GM23338 (cell line): ENCODE measurements at regions not wholly inside any gene's neighbourhood (a gene's known extent, or its start where the extent isn't known, plus 50 kb on each side); places are given as distances from the start of the nearest gene placed in this dataset.
A peak's percentile ranks its signal among the peaks of the same experiment; 100 is the strongest.

ENCODE experiments used
- ATAC-seq: fragments of 200-7000 bp; cut with Tn5 transposase; 3 replicates; pipeline ENCODE4 v1.9.1; 2020
- DNase-seq: peaks from one replicate; pipeline ENCODE4 v3.0.0-alpha.2; 2015; ENCODE audit warnings: low spot score
- H2AFZ ChIP-seq: fragments of 200-600 bp; sonication (generic); 2 replicates; pipeline ENCODE4 v1.8.0; 2016; ENCODE audit warnings: antibody characterized with exemption, mild to moderate bottlenecking, moderate library complexity
- H3F3A ChIP-seq: fragments of 200-600 bp; sonication (generic); replicated peaks from 2 replicates; pipeline ENCODE4 v1.8.0; 2017; ENCODE audit warnings: antibody characterized with exemption, mixed run types, low read depth
- H3K27ac ChIP-seq: fragments of 200-600 bp; sonication (generic); 2 replicates; pipeline ENCODE4 v1.6.1; 2016; ENCODE audit warnings: low read depth
- H3K27me3 ChIP-seq: fragments of 200-600 bp; sonication (generic); 2 replicates; pipeline ENCODE4 v1.8.0; 2016; ENCODE audit warnings: mild to moderate bottlenecking, mixed run types, moderate library complexity; ENCODE audit not compliant: insufficient read depth
- H3K36me3 ChIP-seq: fragments of 200-600 bp; sonication (generic); 2 replicates; pipeline ENCODE4 v1.8.0; 2016; ENCODE audit warnings: mild to moderate bottlenecking; ENCODE audit not compliant: insufficient read depth
- H3K4me1 ChIP-seq: fragments of 200-600 bp; sonication (generic); 2 replicates; pipeline ENCODE4 v1.8.0; 2016; ENCODE audit warnings: mild to moderate bottlenecking, moderate library complexity; ENCODE audit not compliant: insufficient read depth
- H3K4me2 ChIP-seq: fragments of 200-600 bp; sonication (generic); 2 replicates; pipeline ENCODE4 v1.7.1; 2017; ENCODE audit warnings: mixed run types
- H3K4me3 ChIP-seq: fragments of 200-600 bp; sonication (generic); 2 replicates; pipeline ENCODE4 v1.6.1; 2016; ENCODE audit warnings: mixed run types
- H3K79me2 ChIP-seq: fragments of 200-600 bp; sonication (generic); replicated peaks from 2 replicates; pipeline ENCODE4 v1.8.0; 2017; ENCODE audit warnings: mild to moderate bottlenecking; ENCODE audit not compliant: insufficient read depth
- H3K9me2 ChIP-seq: fragments of 200-600 bp; sonication (generic); 2 replicates; pipeline ENCODE4 v1.8.0; 2017; ENCODE audit not compliant: insufficient read depth
- H4K20me1 ChIP-seq: fragments of 200-600 bp; sonication (generic); replicated peaks from 2 replicates; pipeline ENCODE4 v1.8.0; 2017; ENCODE audit warnings: mild to moderate bottlenecking; ENCODE audit not compliant: insufficient read depth
- H3K27ac Mint-ChIP-seq: 2 replicates; pipeline ENCODE4 v1.8.0; 2020; ENCODE audit warnings: inconsistent platforms, mild to moderate bottlenecking, moderate library complexity, mixed read lengths
- H3K27me3 Mint-ChIP-seq: 3 replicates; pipeline ENCODE4 v1.8.0; 2022; ENCODE audit warnings: low read depth, mild to moderate bottlenecking, moderate library complexity, mixed read lengths, inconsistent platforms; ENCODE audit not compliant: insufficient read depth, poor library complexity
- H3K36me3 Mint-ChIP-seq: 3 replicates; pipeline ENCODE4 v1.8.0; 2021; ENCODE audit warnings: low read depth, mild to moderate bottlenecking, inconsistent platforms, moderate library complexity, mixed read lengths
- H3K4me1 Mint-ChIP-seq: 3 replicates; pipeline ENCODE4 v1.8.0; 2020; ENCODE audit warnings: mild to moderate bottlenecking, inconsistent platforms, mixed read lengths
- H3K4me3 Mint-ChIP-seq: 3 replicates; pipeline ENCODE4 v1.8.0; 2021; ENCODE audit warnings: moderate library complexity, mild to moderate bottlenecking, inconsistent platforms, mixed read lengths
- H3K9me3 Mint-ChIP-seq: 3 replicates; pipeline ENCODE4 v1.8.0; 2020; ENCODE audit warnings: moderate library complexity, mild to moderate bottlenecking, inconsistent platforms, mixed read lengths
- EZH2 ChIP-seq: fragments of 200-600 bp; sonication (generic); IDR thresholded peaks from one replicate; pipeline ENCODE4 v1.8.0; 2017; ENCODE audit warnings: antibody characterized with exemption, mild to moderate bottlenecking, low read depth; ENCODE audit not compliant: unreplicated experiment
- EZH2phosphoT487 ChIP-seq: fragments of 200-600 bp; sonication (generic); IDR thresholded peaks from one replicate; pipeline ENCODE4 v1.8.1; 2018; ENCODE audit warnings: antibody characterized with exemption; ENCODE audit not compliant: unreplicated experiment
- JUNB ChIP-seq: IDR thresholded peaks from one replicate; pipeline ENCODE4 v1.6.1; 2016; ENCODE audit warnings: antibody characterized with exemption; ENCODE audit not compliant: unreplicated experiment
- NANOG ChIP-seq: IDR thresholded peaks from 2 replicates; pipeline ENCODE4 v1.6.1; 2016; ENCODE audit warnings: antibody characterized with exemption, borderline replicate concordance
- POLR2AphosphoS5 ChIP-seq: IDR thresholded peaks from 2 replicates; pipeline ENCODE4 v1.6.1; 2016; ENCODE audit warnings: antibody characterized with exemption, low read depth
- ZNF114 ChIP-seq: fragments of 250-450 bp; sonication (Bioruptor Pico); IDR thresholded peaks from 2 replicates; pipeline ENCODE4 v1.5.0; 2020; ENCODE audit warnings: mild to moderate bottlenecking, moderate library complexity
- ZNF331 ChIP-seq: fragments of 250-450 bp; sonication (Bioruptor Pico); IDR thresholded peaks from 2 replicates; pipeline ENCODE4 v1.5.0; 2020; ENCODE audit warnings: low read depth, mild to moderate bottlenecking, moderate library complexity
- ZNF462 ChIP-seq: fragments of 250-450 bp; sonication (Bioruptor Pico); IDR thresholded peaks from 2 replicates; pipeline ENCODE4 v1.5.0; 2020; ENCODE audit warnings: mild to moderate bottlenecking, moderate library complexity
- TF ChIP-seq, protein P1 (sequence below), 2 experiments: fragments of 200-600 bp in 1 of 2; sonication (generic) in 1 of 2; conservative IDR thresholded peaks; 2 replicates each; pipeline versions ENCODE4 v1.5.1 to v1.6.1; 2016 to 2017; ENCODE audit warnings: antibody characterized with exemption in 2 of 2, low read depth in 2 of 2, mild to moderate bottlenecking in 2 of 2, moderate library complexity in 1 of 2
- TF ChIP-seq, protein P2 (sequence below): IDR thresholded peaks from 2 replicates; pipeline ENCODE4 v1.6.1; 2016; ENCODE audit warnings: antibody characterized with exemption

- peaks cover 9% of the 10 kb centered on the region; the same call in 2 of the 3 replicates for H3K4me1 Mint-ChIP-seq
- Histone ChIP-seq H3K4me3 (no peak overlapping the region), H3K4me2 (no peak overlapping the region), H3F3A (no peaks in the 10 kb centered on the region), H3K79me2 (no peaks in the 10 kb centered on the region), H3K27ac (no peak overlapping the region), H4K20me1 (no peaks in the 10 kb centered on the region), H3K4me1 (peaks cover 6% of the 10 kb centered on the region), H3K36me3 (no peaks in the 10 kb centered on the region), H3K27me3 (no peaks in the 10 kb centered on the region), H3K9me2 (no peaks in the 10 kb centered on the region), H2AFZ (peak overlapping the region; percentile 43; the same call in 1 of the 2 replicates)
- DNase-seq (no peak), ATAC-seq (peak; percentile 80)
- H3K9me3 Mint-ChIP-seq: no peaks in the 10 kb centered on the region
- no peak for TF ChIP-seq EZH2
- H3K27ac Mint-ChIP-seq: no peak overlapping the region
- H3K4me3 Mint-ChIP-seq: no peak overlapping the region
- H3K36me3 Mint-ChIP-seq: no peaks in the 10 kb centered on the region
- H3K27me3 Mint-ChIP-seq: peaks cover 3% of the 10 kb centered on the region
Observed at GRCh38 chr11:134008634-134009071, 51.9 kb upstream of the IGSF9B start.

DNA sequence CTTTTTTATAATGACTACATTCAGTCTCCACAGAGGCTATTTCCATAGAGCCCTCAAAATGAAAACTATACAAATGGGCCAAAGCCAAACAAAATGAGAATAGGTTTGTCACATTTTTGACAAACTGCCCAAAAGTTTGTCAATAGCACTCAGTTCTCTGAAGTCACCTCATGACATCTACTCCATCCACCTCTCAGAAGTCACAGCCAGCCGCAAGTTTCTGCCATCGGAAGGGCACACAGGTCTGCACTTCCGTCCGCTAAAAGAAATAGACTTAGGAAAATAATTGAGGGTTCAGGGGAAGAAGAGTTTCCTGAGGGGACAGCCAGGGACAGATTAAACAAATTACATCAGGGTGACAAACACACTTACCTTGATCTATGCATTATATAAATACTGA, 55.4 kb upstream of the JAM3 start:
- Mint-ChIP-seq H3K27me3 (peaks cover 5% of the 10 kb centered on the region), H3K4me3 (no peak overlapping the region)
- TF ChIP-seq EZH2phosphoT487 (no peak), EZH2 (no peak), JUNB (no peak), ZNF462 (CRISPR knock-in tag) (no peak), ZNF114 (no peak), ZNF331 (CRISPR knock-in tag) (no peak), NANOG (no peak), POLR2AphosphoS5 (no peak)
- TF ChIP-seq, protein P1, sequence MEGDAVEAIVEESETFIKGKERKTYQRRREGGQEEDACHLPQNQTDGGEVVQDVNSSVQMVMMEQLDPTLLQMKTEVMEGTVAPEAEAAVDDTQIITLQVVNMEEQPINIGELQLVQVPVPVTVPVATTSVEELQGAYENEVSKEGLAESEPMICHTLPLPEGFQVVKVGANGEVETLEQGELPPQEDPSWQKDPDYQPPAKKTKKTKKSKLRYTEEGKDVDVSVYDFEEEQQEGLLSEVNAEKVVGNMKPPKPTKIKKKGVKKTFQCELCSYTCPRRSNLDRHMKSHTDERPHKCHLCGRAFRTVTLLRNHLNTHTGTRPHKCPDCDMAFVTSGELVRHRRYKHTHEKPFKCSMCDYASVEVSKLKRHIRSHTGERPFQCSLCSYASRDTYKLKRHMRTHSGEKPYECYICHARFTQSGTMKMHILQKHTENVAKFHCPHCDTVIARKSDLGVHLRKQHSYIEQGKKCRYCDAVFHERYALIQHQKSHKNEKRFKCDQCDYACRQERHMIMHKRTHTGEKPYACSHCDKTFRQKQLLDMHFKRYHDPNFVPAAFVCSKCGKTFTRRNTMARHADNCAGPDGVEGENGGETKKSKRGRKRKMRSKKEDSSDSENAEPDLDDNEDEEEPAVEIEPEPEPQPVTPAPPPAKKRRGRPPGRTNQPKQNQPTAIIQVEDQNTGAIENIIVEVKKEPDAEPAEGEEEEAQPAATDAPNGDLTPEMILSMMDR (conservative IDR thresholded peaks at IDR 0.05; ENCODE audit: low read depth in 2 of 2): no peak
- TF ChIP-seq, protein P2, sequence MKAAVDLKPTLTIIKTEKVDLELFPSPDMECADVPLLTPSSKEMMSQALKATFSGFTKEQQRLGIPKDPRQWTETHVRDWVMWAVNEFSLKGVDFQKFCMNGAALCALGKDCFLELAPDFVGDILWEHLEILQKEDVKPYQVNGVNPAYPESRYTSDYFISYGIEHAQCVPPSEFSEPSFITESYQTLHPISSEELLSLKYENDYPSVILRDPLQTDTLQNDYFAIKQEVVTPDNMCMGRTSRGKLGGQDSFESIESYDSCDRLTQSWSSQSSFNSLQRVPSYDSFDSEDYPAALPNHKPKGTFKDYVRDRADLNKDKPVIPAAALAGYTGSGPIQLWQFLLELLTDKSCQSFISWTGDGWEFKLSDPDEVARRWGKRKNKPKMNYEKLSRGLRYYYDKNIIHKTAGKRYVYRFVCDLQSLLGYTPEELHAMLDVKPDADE: no peak

More for the DNA sequence above, 55.4 kb upstream of the JAM3 start:
- Histone ChIP-seq H4K20me1 (no peaks in the 10 kb centered on the region), H3F3A (no peaks in the 10 kb centered on the region), H3K9me2 (no peaks in the 10 kb centered on the region), H3K79me2 (no peaks in the 10 kb centered on the region), H3K27ac (no peak overlapping the region), H3K4me3 (no peak overlapping the region), H3K27me3 (no peaks in the 10 kb centered on the region), H3K36me3 (no peaks in the 10 kb centered on the region), H2AFZ (no peak overlapping the region), H3K4me1 (peaks cover 4% of the 10 kb centered on the region), H3K4me2 (no peak overlapping the region)
- no peaks in the 10 kb centered on the region for H3K9me3 Mint-ChIP-seq
- DNase-seq (no peak), ATAC-seq (no peak)
- H3K4me1 Mint-ChIP-seq: peaks cover 7% of the 10 kb centered on the region; the same call in 2 of the 3 replicates
- no peaks in the 10 kb centered on the region for H3K36me3 Mint-ChIP-seq
- no peak overlapping the region for H3K27ac Mint-ChIP-seq
